ENCODE measurements at regions not wholly inside any gene's neighbourhood (a gene's known extent, or its start where the extent isn't known, plus 50 kb on each side); places are given as distances from the start of the nearest gene placed in this dataset.
"Not testable (repeated sequence)": the region's sequence is repeated elsewhere in the genome, so short reads cannot be mapped to it uniquely, and the experiment has no call there.

DNA sequence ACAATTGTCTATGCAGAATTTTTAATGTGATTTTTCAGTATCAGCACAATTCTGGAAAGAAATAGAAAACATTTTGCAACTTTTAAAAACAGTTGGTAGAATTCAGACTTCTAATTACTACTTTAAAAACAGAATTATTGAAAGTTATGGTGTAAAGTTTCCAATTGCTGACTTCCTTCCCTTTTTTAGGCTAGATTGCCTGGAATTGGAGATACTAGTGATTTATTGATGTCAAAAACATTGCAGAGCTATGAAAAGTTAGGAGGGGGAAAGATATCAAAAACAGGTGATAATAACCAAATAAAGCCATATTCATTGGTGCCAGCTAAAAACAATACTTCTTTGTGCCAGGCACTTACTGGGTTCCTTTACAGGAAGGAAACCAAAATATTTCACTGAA, 485.5 kb downstream of the TMEM135 start:
- H3K27me3 ChIP-seq = no peaks in the 10 kb centered on the region
- H3K9me3 ChIP-seq = peaks cover 0 to 14% (median 0%) of the 10 kb centered on the region in 3 donors
- ATAC-seq (no peak), DNase-seq (no peak)
- no peak overlapping the region for H3K27ac ChIP-seq
- H3K4me1 ChIP-seq = no peaks in the 10 kb centered on the region
- H3K4me3 ChIP-seq = no peak overlapping the region
- intact Hi-C loops (cut with DNase I) = no loop called here
- TF ChIP-seq, protein P1, sequence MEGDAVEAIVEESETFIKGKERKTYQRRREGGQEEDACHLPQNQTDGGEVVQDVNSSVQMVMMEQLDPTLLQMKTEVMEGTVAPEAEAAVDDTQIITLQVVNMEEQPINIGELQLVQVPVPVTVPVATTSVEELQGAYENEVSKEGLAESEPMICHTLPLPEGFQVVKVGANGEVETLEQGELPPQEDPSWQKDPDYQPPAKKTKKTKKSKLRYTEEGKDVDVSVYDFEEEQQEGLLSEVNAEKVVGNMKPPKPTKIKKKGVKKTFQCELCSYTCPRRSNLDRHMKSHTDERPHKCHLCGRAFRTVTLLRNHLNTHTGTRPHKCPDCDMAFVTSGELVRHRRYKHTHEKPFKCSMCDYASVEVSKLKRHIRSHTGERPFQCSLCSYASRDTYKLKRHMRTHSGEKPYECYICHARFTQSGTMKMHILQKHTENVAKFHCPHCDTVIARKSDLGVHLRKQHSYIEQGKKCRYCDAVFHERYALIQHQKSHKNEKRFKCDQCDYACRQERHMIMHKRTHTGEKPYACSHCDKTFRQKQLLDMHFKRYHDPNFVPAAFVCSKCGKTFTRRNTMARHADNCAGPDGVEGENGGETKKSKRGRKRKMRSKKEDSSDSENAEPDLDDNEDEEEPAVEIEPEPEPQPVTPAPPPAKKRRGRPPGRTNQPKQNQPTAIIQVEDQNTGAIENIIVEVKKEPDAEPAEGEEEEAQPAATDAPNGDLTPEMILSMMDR (IDR thresholded peaks at IDR 0.05) = no peak
- no peak for TF ChIP-seq POLR2A (IDR thresholded peaks at IDR 0.05)
- no peaks in the 10 kb centered on the region for H3K36me3 ChIP-seq (replicated peaks in 1 of 2; ENCODE audit: insufficient read depth in 1 of 2, low read depth in 2 of 2)

DNA sequence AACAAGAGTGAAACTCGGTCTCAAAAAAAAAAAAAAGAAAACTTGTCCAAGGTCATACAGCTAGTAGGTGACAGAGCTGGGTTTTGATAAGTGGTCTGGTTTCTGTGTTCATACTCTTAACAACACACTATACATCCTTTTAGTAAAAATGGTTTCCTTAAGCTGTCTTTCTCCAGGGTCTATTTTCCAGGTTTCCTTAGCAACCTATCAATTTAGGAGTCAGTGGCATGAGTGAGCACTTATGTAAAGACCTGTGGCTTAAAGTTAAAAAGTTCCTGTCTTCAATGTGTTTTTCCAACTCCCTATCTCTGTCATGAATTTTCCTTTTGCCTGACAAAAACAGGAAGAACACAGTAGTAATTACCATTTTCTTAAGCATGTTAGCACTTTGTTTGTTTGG, 480.5 kb downstream of the TMEM135 start:
- no peak for ATAC-seq
- TF ChIP-seq POLR2A (IDR thresholded peaks at IDR 0.05) = no peak
- TF ChIP-seq, protein P1 (IDR thresholded peaks at IDR 0.05) = no peak
- H3K4me1 ChIP-seq = no peaks in the 10 kb centered on the region
- no peak for DNase-seq
- no peaks in the 10 kb centered on the region for H3K36me3 ChIP-seq (replicated peaks in 1 of 2; ENCODE audit: insufficient read depth in 1 of 2, low read depth in 2 of 2)
- intact Hi-C loops (cut with DNase I) = no loop called here
- H3K27me3 ChIP-seq = no peaks in the 10 kb centered on the region
- WGBS, 2 donors = 30 to 42% methylated on average over 1 of the region's 1 CpG
- H3K4me3 ChIP-seq = no peak overlapping the region
- no peak overlapping the region for H3K27ac ChIP-seq
- no peaks in the 10 kb centered on the region for H3K9me3 ChIP-seq

DNA sequence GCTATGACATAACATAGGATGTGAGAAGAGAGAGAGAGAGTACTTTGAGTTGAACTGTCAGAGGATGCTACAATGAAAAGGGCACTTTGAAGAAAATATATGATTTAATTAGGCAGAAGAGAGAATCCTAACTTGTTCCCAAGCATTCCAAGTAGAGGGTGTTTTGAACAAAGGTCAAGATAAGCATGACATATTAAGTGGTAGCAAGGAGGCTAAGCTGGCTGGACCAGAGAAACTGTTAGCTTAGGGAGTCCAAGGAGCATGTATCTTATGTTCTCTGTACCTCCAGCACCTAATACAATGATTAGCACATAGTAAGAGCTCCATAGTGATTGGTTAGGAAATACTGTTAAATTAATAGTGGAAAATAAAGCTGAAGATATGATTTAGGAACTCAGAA, 479.6 kb downstream of the TMEM135 start:
- no peaks in the 10 kb centered on the region for H3K4me1 ChIP-seq
- DNase-seq (no peak), ATAC-seq (no peak)
- intact Hi-C loops (cut with DNase I) = no loop called here
- TF ChIP-seq POLR2A (IDR thresholded peaks at IDR 0.05) = no peak
- TF ChIP-seq, protein P1 (IDR thresholded peaks at IDR 0.05) = no peak
- no peaks in the 10 kb centered on the region for H3K27me3 ChIP-seq
- no peak overlapping the region for H3K4me3 ChIP-seq
- no peak overlapping the region for H3K27ac ChIP-seq
- no peaks in the 10 kb centered on the region for H3K9me3 ChIP-seq
- no peaks in the 10 kb centered on the region for H3K36me3 ChIP-seq (replicated peaks in 1 of 2; ENCODE audit: insufficient read depth in 1 of 2, low read depth in 2 of 2)

DNA sequence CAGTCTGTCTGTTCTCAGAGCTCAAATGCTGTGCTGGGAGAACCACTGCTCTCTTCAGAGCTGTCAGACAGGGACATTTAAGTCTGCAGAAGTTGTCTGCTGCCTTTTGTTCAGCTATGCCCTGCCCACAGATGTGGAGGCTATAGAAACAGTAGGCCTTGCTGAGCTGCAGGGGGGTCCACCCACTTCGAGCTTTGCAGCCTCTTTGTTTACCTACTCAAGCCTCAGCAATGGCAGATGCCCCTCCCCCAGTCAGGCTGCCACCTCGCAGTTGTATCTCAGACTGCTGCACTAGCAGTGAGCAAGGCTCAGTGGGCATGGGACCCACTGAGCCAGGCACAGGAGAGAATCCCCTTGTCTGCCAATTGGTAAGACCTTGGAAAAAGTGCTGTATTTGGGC, 470.0 kb downstream of the TMEM135 start:
- DNase-seq; intact Hi-C loops (cut with DNase I): not testable (repeated sequence)
- 7 to 10% methylated on average over 2 of the region's 2 CpGs for WGBS, 2 donors

DNA sequence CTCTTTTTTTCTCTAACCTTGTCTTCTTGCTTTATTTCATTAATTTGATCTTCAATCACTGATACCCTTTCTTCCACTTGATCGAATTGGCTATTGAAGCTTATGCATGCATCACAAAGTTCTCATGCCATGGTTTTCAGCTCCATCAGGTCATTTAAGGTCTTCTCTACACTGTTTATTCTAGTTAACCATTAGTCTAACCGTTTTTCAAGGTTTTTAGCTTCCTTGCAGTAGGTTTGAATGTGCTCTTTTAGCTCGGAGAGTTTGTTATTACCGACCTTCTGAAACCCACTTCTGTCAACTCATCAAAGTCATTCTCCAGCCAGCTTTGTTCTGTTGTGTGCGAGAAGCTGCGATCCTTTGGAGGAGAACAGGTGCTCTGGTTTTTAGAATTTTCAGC, 469.2 kb downstream of the TMEM135 start:
- DNase-seq; intact Hi-C loops (cut with DNase I); H3K27me3 ChIP-seq; ATAC-seq; H3K36me3 ChIP-seq (replicated peaks in 1 of 2; ENCODE audit: insufficient read depth in 1 of 2, low read depth in 2 of 2); H3K4me1 ChIP-seq; H3K9me3 ChIP-seq; H3K27ac ChIP-seq; H3K4me3 ChIP-seq: not testable (repeated sequence)
- 31 to 54% methylated on average over 6 of the region's 6 CpGs for WGBS, 2 donors

More for the DNA sequence above, 470.0 kb downstream of the TMEM135 start:
- not testable (repeated sequence) for H3K4me1 ChIP-seq; H3K27ac ChIP-seq; H3K9me3 ChIP-seq; H3K36me3 ChIP-seq (replicated peaks in 1 of 2; ENCODE audit: insufficient read depth in 1 of 2, low read depth in 2 of 2); H3K27me3 ChIP-seq; H3K4me3 ChIP-seq; ATAC-seq

DNA sequence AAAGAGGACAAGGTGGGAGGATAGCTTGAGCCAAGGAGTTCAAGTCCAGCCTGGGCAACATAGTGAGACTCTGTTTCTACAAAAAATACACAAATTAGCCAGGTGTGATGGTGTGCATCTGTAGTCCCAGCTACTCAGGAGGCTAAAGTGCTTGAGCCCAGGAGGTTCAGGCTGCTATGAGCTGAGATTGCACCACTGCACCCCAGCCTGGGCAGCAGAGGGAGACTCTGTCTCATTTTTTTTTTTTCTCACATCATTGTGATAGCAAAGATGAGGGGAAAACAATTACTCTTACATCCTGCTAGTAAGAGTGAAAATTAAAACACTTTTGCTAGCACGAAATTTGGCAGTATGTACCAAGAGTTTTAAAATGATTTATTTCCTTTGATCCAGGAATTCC, 463.7 kb downstream of the TMEM135 start:
- intact Hi-C loops (cut with DNase I) = no loop called here
- no peak for ATAC-seq
- Histone ChIP-seq H3K27ac (no peak overlapping the region), H3K4me1 (no peaks in the 10 kb centered on the region), H3K9me3 (no peaks in the 10 kb centered on the region), H3K36me3 (replicated peaks in 1 of 2; ENCODE audit: insufficient read depth in 1 of 2, low read depth in 2 of 2) (no peaks in the 10 kb centered on the region), H3K27me3 (no peaks in the 10 kb centered on the region), H3K4me3 (no peak overlapping the region)
- DNase-seq = no peak
- TF ChIP-seq, protein P1 (IDR thresholded peaks at IDR 0.05) = no peak
- no peak for TF ChIP-seq POLR2A (IDR thresholded peaks at IDR 0.05)
- WGBS, 2 donors = 60 to 78% methylated on average over 1 of the region's 1 CpG

DNA sequence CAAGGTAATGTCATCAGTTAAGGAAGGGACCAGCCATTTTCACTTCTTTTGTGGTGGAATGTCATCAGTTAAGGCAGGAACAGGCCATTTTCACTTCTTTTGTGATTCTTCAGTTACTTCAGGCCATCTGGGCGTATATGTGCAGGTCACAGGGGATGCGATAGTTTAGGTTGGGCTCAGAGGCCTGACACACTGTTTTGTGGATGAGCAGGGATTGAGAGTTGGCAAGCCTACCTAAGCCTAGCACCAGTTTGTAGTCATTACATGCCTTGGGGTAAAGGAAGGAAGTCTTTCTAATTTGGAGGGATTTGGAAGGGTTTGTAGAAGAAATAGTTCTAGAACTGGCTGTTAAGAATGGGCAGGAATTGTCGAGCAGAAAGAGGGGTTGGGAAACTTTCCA, 457.2 kb downstream of the TMEM135 start:
- WGBS, 2 donors = 70 to 81% methylated on average over 3 of the region's 3 CpGs
- DNase-seq; intact Hi-C loops (cut with DNase I); H3K9me3 ChIP-seq; H3K4me3 ChIP-seq; H3K36me3 ChIP-seq (replicated peaks in 1 of 2; ENCODE audit: insufficient read depth in 1 of 2, low read depth in 2 of 2); ATAC-seq; H3K27me3 ChIP-seq; H3K4me1 ChIP-seq; H3K27ac ChIP-seq: not testable (repeated sequence)

DNA sequence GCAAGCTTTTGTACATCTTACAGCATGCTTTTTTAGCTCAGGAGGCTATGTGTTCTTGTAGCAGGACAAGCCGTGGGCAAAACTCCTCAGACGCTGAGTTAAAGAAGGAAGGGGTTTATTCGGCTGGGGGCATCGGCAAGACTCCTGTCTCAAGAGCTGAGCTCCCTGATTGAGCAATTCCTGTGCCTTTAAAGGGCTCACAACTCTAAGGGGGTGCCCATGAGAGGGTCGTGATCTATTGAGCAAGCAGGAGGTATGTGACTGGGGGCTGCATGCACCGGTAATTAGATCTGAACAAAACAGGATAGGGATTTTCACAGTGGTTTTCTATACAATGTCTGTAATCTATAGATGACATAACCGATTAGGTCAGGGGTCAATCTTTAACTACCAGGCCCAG, 456.3 kb downstream of the TMEM135 start:
- intact Hi-C loops (cut with DNase I); ATAC-seq: not testable (repeated sequence)

More for the DNA sequence above, 456.3 kb downstream of the TMEM135 start:
- WGBS, 2 donors = 51 to 65% methylated on average over 7 of the region's 7 CpGs
- not testable (repeated sequence) for H3K4me3 ChIP-seq; H3K4me1 ChIP-seq; H3K9me3 ChIP-seq; H3K27me3 ChIP-seq; H3K36me3 ChIP-seq (replicated peaks in 1 of 2; ENCODE audit: insufficient read depth in 1 of 2, low read depth in 2 of 2); H3K27ac ChIP-seq; DNase-seq
